ENCODE measurements at regions not wholly inside any gene's neighbourhood (a gene's known extent, or its start where the extent isn't known, plus 50 kb on each side); places are given as distances from the start of the nearest gene placed in this dataset.

GRCh38 chr6:80540700-80541099 is 434.2 kb downstream of the BCKDHB start:
- TF ChIP-seq CTCF (conservative IDR thresholded peaks at IDR 0.05; ENCODE audit: low read depth in 2 of 2) (no peak), EZH2phosphoT487 (IDR thresholded peaks at IDR 0.05; ENCODE audit: unreplicated experiment) (no peak), ETS1 (IDR thresholded peaks at IDR 0.05) (no peak), REST (IDR thresholded peaks at IDR 0.05; ENCODE audit: unreplicated experiment) (no peak), POLR2AphosphoS5 (IDR thresholded peaks at IDR 0.05; ENCODE audit: low read depth) (no peak), CREB1 (CRISPR knock-in tag; IDR thresholded peaks at IDR 0.05; ENCODE audit: low read depth) (no peak), JUNB (IDR thresholded peaks at IDR 0.05; ENCODE audit: unreplicated experiment) (no peak), EZH2 (IDR thresholded peaks at IDR 0.05; ENCODE audit: low read depth, unreplicated experiment) (no peak), ZNF114 (CRISPR knock-in tag; IDR thresholded peaks at IDR 0.05) (no peak), NANOG (IDR thresholded peaks at IDR 0.05; ENCODE audit: borderline replicate concordance) (no peak), STAT1 (IDR thresholded peaks at IDR 0.05; ENCODE audit: unreplicated experiment) (no peak), ZNF331 (CRISPR knock-in tag; IDR thresholded peaks at IDR 0.05; ENCODE audit: low read depth) (no peak), ZNF462 (CRISPR knock-in tag; IDR thresholded peaks at IDR 0.05) (no peak)

Measured in GM23338 (cell line).